Fibroblast of the conjunctiva (primary cell): ENCODE measurements at regions not wholly inside any gene's neighbourhood (a gene's known extent, or its start where the extent isn't known, plus 50 kb on each side); places are given as distances from the start of the nearest gene placed in this dataset.

Experiments
- DNase-seq: peaks from one replicate; pipeline ENCODE4 v3.0.0-alpha.2; 2010; ENCODE audit warnings: low read depth

DNA sequence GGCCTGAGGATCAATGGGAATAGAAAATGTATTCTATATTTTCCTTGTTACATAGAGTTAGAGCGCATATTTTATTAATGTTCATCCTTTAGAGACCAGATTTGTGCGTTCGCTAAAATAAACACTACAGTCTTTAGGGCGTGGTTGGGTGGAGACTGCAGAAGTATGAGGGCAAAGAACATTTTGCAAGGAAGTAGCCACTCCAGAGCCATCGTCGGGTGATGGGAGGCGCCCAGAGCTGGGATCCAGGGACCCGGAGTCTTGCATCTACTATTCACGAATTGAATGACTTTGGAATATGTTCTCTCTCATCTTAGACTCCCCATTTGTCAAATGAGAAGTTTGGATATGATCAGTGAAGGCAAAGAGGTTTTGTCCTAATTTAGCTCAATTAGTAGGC, 154.2 kb upstream of the IRX6 start:
- no peak for DNase-seq

DNA sequence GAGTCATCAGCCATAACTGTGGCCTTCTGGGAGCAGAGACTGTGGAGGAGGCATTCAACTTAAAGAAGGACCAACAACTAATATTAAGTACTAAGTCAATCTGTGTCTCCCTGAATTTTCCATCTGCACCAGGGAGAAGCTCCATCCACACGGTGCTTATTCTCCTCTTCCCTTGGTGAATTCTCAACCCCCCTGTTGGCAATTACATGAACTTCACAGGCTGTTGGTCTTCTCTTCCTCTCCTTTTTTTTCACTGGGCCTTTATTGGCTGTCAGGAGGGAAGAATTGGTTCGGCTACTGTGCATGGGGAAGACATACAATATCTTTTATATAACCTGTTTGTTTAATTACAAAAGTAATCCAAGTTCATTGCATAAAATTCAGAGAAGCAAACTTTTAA, 152.8 kb upstream of the IRX6 start:
- no peak for DNase-seq

- no peak for DNase-seq
Observed at GRCh38 chr16:55175389-55175788, 148.6 kb upstream of the IRX6 start.

GRCh38 chr16:55176901-55177300, 147.1 kb upstream of the IRX6 start:
- no peak for DNase-seq

DNA sequence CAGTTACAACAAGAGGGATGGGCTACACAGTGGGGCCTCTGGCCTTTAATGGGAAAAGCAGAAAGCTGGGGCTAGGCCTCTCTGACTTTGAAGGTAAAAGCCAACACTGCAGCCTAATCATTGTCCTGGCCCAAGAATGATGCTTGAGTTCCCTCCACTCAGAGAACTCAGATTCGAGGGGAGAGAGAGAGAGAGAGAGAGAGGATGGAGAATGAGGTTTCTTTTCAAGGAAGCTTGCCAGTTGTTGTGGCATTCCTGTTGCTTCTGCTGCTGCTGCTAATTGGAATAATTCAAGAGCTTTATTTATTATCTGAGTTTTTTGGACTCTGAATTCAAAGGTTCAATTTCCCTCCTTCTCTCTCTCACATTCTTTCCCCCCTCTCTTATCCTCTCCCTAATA, 144.6 kb upstream of the IRX6 start:
- no peak for DNase-seq

DNA sequence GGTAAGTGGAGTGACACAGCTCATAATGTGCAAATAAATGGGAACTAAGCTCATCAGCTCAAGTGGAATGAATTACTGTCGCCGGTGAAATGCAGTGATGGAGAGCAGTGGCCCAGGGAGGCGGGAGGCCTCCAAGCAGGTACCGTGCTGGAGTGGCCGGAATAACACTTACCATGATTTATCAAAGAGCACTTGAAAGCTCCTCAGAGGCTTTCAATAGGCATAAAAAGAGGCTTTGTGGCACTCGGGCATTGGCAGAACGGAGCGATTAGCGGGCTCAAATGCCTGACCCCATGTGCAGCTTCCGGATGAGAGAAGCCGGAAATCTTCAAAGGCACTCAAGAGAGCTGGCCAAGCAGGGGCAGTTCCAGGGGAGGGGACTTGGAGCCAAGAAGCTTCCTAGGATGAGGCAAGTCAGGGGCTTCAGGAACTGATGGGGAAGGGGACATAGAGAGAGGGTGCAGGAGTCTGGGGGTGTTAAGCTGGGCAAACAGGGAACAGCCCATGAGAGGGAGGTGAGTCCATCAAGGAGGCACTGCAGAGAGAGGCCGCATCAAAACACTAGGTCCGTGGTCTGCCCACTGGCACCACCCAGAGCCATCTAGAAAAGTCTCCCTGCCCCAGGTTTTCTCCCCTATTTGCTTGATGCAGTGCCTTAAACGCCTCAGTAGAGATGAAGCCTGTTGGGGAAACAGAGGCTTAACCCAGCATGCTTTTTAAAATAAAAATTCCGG, 144.0 kb upstream of the IRX6 start:
- DNase-seq, result no peak

DNA sequence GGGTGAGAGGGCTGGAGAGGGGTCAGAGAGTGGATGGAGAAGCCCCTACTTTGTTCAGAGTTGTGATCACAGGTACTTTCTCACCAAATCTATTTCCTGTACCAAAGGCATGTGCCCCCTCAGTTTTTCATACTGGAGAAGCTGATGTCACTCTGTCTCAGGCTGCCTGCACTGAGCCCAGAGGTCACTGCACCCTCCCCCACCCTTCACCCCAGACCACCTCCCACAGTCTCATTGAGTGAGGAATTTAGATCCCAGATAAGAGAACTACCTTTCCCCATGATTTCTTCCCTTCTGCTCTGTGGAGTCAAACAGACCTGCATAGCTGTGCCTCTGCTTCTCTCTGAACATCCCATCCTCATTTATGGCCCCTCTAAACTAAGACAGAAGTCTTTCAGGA, 140.0 kb upstream of the IRX6 start:
- DNase-seq, result no peak

DNA sequence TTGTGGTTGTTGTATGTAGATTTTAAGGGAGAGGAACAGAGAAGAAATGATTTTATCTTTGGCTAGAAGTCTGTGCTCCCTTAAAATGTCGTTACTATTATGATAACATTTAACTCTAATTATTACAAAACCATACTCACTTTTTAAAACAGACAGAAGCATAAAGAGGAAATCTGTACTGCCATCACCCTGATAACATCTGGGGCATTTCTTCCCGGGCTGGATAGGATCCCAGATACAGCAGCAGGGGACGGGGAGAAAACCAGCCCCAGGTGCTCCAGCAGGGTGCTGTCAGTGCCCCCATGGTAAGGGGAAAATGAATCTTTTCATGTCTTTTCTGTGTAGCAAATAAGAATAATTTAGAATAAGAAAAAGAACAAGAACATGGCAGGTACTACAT, 139.4 kb upstream of the IRX6 start:
- DNase-seq, result no peak

GRCh38 chr16:55189224-55189623, 134.8 kb upstream of the IRX6 start:
- DNase-seq, result no peak

- no peak for DNase-seq
Observed at GRCh38 chr16:55189682-55190636, 134.0 kb upstream of the IRX6 start.

- DNase-seq, result no peak
Observed at GRCh38 chr16:55192734-55193133, 131.3 kb upstream of the IRX6 start.

DNA sequence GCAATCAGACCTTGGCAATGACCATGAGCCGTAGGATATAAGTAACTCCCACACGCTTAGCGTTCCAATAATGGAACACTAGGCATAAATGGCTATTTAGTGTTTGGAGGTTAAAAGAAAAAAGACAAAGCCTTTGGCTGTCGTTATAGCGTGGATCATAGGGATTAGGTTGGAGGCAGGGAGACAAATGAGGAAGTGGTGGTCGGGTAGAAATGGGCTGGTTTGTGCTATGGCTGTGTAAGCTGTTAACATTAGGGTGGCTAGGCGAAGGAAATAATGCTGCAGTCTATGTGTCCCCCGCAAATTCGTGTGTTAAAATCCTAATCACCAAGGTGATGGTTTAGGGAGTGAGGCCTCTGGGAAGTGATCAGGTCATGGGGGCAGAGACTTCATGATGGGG, 120.4 kb upstream of the IRX6 start:
- DNase-seq, result no peak

- no peak for DNase-seq
Observed at GRCh38 chr16:55204069-55204468, 119.9 kb upstream of the IRX6 start.

DNA sequence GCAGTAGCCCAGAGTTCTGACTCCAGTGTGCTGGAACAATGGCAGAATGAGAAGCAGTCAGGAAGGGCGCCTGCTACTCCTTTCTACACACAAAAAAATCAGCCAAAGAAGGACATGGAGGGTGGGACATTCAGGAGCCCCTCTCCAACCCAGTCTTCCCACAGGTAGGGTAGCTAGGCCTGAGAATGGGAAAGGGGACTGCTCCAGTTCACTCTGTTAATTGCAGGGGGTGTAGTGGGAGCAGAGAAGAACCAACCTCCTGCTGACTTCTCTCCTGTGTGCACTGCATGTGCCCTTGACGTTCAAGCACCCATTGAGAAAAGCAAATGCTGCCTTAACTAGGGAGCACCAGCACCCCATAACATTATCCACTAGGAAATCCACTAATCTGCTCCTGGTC, 119.1 kb upstream of the IRX6 start:
- no peak for DNase-seq

- DNase-seq, result no peak
Observed at GRCh38 chr16:55207693-55208428, 116.1 kb upstream of the IRX6 start.

GRCh38 chr16:55209626-55210025, 114.4 kb upstream of the IRX6 start:
- DNase-seq, result no peak

GRCh38 chr16:55212791-55213190, 111.2 kb upstream of the IRX6 start:
- no peak for DNase-seq

- DNase-seq, result no peak
Observed at GRCh38 chr16:55214412-55214811, 109.6 kb upstream of the IRX6 start.

GRCh38 chr16:55214974-55215494, 109.0 kb upstream of the IRX6 start:
- no peak for DNase-seq

DNA sequence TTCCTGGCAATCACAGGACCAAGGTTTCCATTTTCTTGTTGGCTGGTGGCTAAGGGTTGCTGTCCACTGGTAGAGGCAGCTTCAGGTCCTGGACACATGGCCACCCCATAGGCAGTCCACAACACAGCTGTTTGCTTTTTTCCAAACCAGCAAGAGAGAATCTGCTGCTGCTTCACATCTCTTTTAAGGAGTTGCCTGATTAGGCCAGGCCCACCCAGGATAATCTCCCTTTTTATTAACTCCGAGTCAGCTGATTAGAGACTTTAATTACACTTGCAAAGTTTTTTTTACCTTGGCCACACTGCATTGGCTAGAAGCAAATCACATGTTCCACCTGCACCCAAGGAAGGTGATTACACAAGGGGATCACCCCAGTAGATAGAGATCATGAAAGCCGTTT, 106.6 kb upstream of the IRX6 start:
- DNase-seq, result no peak

GRCh38 chr16:55221836-55222235, 102.2 kb upstream of the IRX6 start:
- DNase-seq, result no peak

GRCh38 chr16:55222486-55222885, 101.5 kb upstream of the IRX6 start:
- no peak for DNase-seq
